ENCODE measurements at regions not wholly inside any gene's neighbourhood (a gene's known extent, or its start where the extent isn't known, plus 50 kb on each side); places are given as distances from the start of the nearest gene placed in this dataset.

- TF ChIP-seq CTCF (IDR thresholded peaks at IDR 0.05 in 8 of 11, conservative IDR thresholded peaks at IDR 0.05 in 3 of 11): no peak
- TF ChIP-seq POLR2A (IDR thresholded peaks at IDR 0.05): no peak
- TF ChIP-seq POLR2AphosphoS5 (IDR thresholded peaks at IDR 0.05): no peak
These were observed 439.8 kb upstream of the RUNX1 start for GRCh38 chr21:35488946-35489345.

All from spleen (tissue), 7 donors.